ENCODE measurements at regions not wholly inside any gene's neighbourhood (a gene's known extent, or its start where the extent isn't known, plus 50 kb on each side); places are given as distances from the start of the nearest gene placed in this dataset.
"Not testable (repeated sequence)": the region's sequence is repeated elsewhere in the genome, so short reads cannot be mapped to it uniquely, and the experiment has no call there.

DNA sequence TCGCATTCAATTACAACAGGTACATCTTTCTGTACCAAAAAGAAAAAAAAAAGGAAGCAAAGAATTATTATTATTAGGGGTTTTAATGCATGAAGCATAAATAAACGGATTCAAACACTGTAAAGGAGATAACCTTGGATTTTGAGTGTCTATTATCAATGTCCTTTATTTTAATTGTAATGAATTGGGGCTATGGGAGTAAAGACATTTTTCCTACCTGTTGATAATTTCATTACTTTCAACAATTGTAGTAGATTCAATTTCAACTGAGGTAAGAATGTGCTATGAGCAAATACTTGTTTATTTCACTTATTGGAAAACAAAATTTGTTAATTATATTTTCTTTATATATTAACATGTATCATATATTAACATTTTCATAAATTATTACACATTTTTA is 855.6 kb downstream of the KCNJ2 start:
- H3K4me3 ChIP-seq = no peak overlapping the region
- H3K27me3 ChIP-seq = no peaks in the 10 kb centered on the region
- no peaks in the 10 kb centered on the region for H3K36me3 ChIP-seq
- no peaks in the 10 kb centered on the region for H3K4me1 ChIP-seq
- no peak overlapping the region for H3K27ac ChIP-seq
- intact Hi-C loops (cut with DNase I; ENCODE audit: low total_unique reads) = no loop called here
- no peak for DNase-seq
- no peaks in the 10 kb centered on the region for H3K9me3 ChIP-seq
- TF ChIP-seq, protein P1, sequence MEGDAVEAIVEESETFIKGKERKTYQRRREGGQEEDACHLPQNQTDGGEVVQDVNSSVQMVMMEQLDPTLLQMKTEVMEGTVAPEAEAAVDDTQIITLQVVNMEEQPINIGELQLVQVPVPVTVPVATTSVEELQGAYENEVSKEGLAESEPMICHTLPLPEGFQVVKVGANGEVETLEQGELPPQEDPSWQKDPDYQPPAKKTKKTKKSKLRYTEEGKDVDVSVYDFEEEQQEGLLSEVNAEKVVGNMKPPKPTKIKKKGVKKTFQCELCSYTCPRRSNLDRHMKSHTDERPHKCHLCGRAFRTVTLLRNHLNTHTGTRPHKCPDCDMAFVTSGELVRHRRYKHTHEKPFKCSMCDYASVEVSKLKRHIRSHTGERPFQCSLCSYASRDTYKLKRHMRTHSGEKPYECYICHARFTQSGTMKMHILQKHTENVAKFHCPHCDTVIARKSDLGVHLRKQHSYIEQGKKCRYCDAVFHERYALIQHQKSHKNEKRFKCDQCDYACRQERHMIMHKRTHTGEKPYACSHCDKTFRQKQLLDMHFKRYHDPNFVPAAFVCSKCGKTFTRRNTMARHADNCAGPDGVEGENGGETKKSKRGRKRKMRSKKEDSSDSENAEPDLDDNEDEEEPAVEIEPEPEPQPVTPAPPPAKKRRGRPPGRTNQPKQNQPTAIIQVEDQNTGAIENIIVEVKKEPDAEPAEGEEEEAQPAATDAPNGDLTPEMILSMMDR (IDR thresholded peaks at IDR 0.05) = no peak

GRCh38 chr17:71029246-71029645 is 859.9 kb downstream of the KCNJ2 start:
- H3K27ac ChIP-seq = no peak overlapping the region
- TF ChIP-seq, protein P1 (IDR thresholded peaks at IDR 0.05) = no peak
- intact Hi-C loops (cut with DNase I; ENCODE audit: low total_unique reads) = no loop called here

DNA sequence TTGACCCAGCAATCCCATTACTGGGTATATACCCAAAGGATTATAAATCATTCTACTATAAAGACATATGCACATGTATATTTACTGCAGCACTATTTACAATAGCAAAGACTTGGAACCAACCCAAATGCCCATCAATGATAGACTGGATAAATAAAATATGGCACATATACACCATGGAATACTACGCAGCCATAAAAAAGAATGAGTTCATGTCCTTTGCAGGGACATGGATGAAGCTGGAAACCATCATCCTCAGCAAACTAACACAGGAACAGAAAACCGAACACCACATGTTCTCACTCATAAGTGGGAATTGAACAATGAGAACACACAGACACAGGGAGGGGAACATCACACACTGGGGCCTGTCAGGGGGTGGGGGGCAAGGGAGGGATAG is 862.0 kb downstream of the KCNJ2 start:
- H3K4me1 ChIP-seq; H3K4me3 ChIP-seq; intact Hi-C loops (cut with DNase I; ENCODE audit: low total_unique reads); DNase-seq; H3K27ac ChIP-seq; H3K9me3 ChIP-seq; H3K36me3 ChIP-seq; H3K27me3 ChIP-seq: not testable (repeated sequence)

More at GRCh38 chr17:71029246-71029645, 859.9 kb downstream of the KCNJ2 start:
- no peak for DNase-seq
- Histone ChIP-seq H3K4me1 (no peaks in the 10 kb centered on the region), H3K4me3 (no peak overlapping the region), H3K27me3 (no peaks in the 10 kb centered on the region), H3K36me3 (no peaks in the 10 kb centered on the region), H3K9me3 (no peaks in the 10 kb centered on the region)

DNA sequence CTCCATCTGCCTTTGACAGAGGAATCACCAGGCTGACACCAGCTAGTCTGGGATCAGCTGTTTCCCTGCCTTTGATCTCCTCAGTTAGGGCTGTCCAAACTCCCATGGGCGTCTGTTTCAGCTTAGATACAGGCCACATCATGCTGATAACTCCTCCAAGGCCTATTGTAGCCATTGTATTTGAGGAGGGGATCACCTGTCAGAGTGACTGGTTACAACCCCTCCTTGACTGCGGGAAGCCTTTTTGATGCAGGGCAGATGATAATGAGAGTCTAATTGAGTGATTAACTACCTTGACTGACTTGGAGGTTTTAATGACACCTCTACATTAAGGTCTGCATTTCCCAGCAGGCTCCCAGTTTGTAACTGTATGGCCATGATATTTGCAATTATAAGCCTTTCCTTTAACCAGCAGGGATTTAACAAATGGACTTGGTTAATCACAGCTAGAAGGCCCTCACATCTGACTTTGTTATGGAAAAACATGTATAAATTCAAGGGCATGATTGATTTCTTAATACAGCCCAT is 863.5 kb downstream of the KCNJ2 start:
- Histone ChIP-seq H3K4me1 (no peaks in the 10 kb centered on the region), H3K36me3 (no peaks in the 10 kb centered on the region), H3K9me3 (no peaks in the 10 kb centered on the region), H3K27me3 (no peaks in the 10 kb centered on the region), H3K27ac (no peak overlapping the region), H3K4me3 (no peak overlapping the region)
- TF ChIP-seq, protein P1 (IDR thresholded peaks at IDR 0.05) = no peak
- intact Hi-C loops (cut with DNase I; ENCODE audit: low total_unique reads) = no loop called here
- no peak for DNase-seq

DNA sequence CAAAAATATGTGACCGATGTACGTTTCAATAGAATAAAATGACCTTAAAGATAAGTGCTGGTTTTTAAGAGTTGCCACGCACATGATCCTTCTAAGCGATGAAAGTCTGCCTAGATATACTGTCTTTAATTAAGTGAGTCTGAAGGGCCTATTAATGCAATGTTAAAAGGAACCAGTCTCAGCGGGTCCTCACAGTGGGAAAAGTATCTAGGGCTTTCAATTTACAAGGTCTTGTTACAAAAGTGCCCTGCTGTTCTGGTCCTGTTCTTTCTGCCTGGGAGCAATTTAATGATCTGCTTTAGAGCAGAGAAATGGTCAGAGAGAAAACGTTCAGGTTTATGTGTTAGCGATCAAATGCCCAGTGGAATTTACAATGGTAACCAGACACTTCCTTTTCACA is 864.0 kb downstream of the KCNJ2 start:
- intact Hi-C loops (cut with DNase I; ENCODE audit: low total_unique reads) = no loop called here
- Histone ChIP-seq H3K9me3 (no peaks in the 10 kb centered on the region), H3K27me3 (no peaks in the 10 kb centered on the region), H3K4me3 (no peak overlapping the region), H3K4me1 (no peaks in the 10 kb centered on the region), H3K27ac (no peak overlapping the region), H3K36me3 (no peaks in the 10 kb centered on the region)
- TF ChIP-seq, protein P1 (IDR thresholded peaks at IDR 0.05) = no peak
- DNase-seq = no peak

- H3K4me1 ChIP-seq = no peaks in the 10 kb centered on the region
- TF ChIP-seq, protein P1 (IDR thresholded peaks at IDR 0.05) = no peak
- H3K9me3 ChIP-seq = no peaks in the 10 kb centered on the region
- no peak overlapping the region for H3K27ac ChIP-seq
- H3K4me3 ChIP-seq = no peak overlapping the region
- H3K27me3 ChIP-seq = no peaks in the 10 kb centered on the region
- no peaks in the 10 kb centered on the region for H3K36me3 ChIP-seq
- intact Hi-C loops (cut with DNase I; ENCODE audit: low total_unique reads) = no loop called here
- no peak for DNase-seq
Observed at GRCh38 chr17:71035226-71035625, 865.9 kb downstream of the KCNJ2 start.

All from tibial artery (tissue), 4 donors.